ENCODE measurements at regions not wholly inside any gene's neighbourhood (a gene's known extent, or its start where the extent isn't known, plus 50 kb on each side); places are given as distances from the start of the nearest gene placed in this dataset.

- Histone ChIP-seq H3K27ac (no peak overlapping the region), H3K9ac (no peak overlapping the region), H2AFZ (ENCODE audit: low read depth) (no peak overlapping the region), H3K79me2 (ENCODE audit: insufficient read depth, low read depth) (no peaks in the 10 kb centered on the region), H3K27me3 (ENCODE audit: insufficient read depth, low read depth) (no peaks in the 10 kb centered on the region), H4K20me1 (ENCODE audit: insufficient read depth) (no peaks in the 10 kb centered on the region), H3K36me3 (ENCODE audit: insufficient read depth) (no peaks in the 10 kb centered on the region), H3K4me1 (ENCODE audit: low read depth, poor library complexity, severe bottlenecking) (no peaks in the 10 kb centered on the region), H3K4me2 (no peak overlapping the region), H3K4me3 (IDR thresholded peaks at IDR 0.05; ENCODE audit: insufficient read depth, low read depth, low read length) (no peak overlapping the region)
- TF ChIP-seq, protein P1, sequence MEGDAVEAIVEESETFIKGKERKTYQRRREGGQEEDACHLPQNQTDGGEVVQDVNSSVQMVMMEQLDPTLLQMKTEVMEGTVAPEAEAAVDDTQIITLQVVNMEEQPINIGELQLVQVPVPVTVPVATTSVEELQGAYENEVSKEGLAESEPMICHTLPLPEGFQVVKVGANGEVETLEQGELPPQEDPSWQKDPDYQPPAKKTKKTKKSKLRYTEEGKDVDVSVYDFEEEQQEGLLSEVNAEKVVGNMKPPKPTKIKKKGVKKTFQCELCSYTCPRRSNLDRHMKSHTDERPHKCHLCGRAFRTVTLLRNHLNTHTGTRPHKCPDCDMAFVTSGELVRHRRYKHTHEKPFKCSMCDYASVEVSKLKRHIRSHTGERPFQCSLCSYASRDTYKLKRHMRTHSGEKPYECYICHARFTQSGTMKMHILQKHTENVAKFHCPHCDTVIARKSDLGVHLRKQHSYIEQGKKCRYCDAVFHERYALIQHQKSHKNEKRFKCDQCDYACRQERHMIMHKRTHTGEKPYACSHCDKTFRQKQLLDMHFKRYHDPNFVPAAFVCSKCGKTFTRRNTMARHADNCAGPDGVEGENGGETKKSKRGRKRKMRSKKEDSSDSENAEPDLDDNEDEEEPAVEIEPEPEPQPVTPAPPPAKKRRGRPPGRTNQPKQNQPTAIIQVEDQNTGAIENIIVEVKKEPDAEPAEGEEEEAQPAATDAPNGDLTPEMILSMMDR (conservative IDR thresholded peaks at IDR 0.05; ENCODE audit: low read depth, low read length): no peak
These were observed 814.8 kb downstream of the TNS3 start for GRCh38 chr7:46767071-46767470.

DNA sequence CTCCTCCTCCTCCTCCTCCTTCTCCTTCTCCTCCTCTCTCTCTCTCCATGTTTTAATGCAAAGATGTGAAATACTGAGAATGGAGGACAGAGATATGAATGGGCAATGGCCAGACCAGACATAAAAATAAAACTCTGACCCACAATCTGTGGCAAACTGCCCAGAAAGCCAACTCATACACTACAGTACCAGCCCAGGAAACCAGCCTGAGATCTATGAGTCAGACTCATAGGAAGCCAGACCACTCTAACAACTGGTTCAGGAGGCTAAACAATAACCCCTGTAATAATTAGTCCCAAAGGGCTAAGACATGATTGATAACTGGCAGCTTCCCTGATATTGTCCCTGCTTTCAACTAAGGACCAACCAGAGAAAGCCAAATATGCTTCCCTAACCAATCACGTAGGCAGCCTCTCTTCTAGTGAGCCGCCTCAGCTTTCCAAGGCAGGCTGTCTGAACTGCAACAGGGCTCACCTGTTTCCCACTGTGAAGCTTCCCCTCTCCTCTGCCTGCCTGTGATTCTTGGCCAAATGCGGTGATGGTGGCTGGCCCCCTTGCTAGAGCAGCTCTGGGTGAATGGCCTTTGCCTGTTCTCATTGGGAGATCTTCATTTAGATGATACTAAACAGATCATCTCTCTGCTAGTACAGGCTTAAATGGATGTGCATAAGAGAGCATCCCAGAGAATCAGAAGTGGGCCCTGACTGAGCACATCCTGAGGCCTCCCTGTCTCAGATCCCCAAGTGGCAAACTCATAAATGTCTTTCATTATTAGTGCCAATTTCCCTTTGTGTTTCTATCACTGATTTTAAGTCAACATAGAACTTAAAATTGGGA, 817.6 kb downstream of the TNS3 start:
- Histone ChIP-seq H3K4me1 (ENCODE audit: low read depth, poor library complexity, severe bottlenecking) (no peaks in the 10 kb centered on the region), H3K79me2 (ENCODE audit: insufficient read depth, low read depth) (no peaks in the 10 kb centered on the region)

GRCh38 chr7:46763344-46763743, 818.6 kb downstream of the TNS3 start:
- no peak overlapping the region for H3K9ac ChIP-seq
- TF ChIP-seq, protein P1 (conservative IDR thresholded peaks at IDR 0.05; ENCODE audit: low read depth, low read length): no peak
- H3K79me2 ChIP-seq (ENCODE audit: insufficient read depth, low read depth): no peaks in the 10 kb centered on the region
- H3K27me3 ChIP-seq (ENCODE audit: insufficient read depth, low read depth): no peaks in the 10 kb centered on the region
- no peaks in the 10 kb centered on the region for H3K4me1 ChIP-seq (ENCODE audit: low read depth, poor library complexity, severe bottlenecking)
- no peaks in the 10 kb centered on the region for H4K20me1 ChIP-seq (ENCODE audit: insufficient read depth)
- H3K4me2 ChIP-seq: no peak overlapping the region
- H3K4me3 ChIP-seq (IDR thresholded peaks at IDR 0.05; ENCODE audit: insufficient read depth, low read depth, low read length): no peak overlapping the region
- H3K36me3 ChIP-seq (ENCODE audit: insufficient read depth): no peaks in the 10 kb centered on the region
- no peak overlapping the region for H2AFZ ChIP-seq (ENCODE audit: low read depth)
- no peak overlapping the region for H3K27ac ChIP-seq

More for the DNA sequence above, 817.6 kb downstream of the TNS3 start:
- TF ChIP-seq, protein P1 (conservative IDR thresholded peaks at IDR 0.05; ENCODE audit: low read depth, low read length): no peak
- Histone ChIP-seq H3K9ac (no peak overlapping the region), H3K4me3 (IDR thresholded peaks at IDR 0.05; ENCODE audit: insufficient read depth, low read depth, low read length) (no peak overlapping the region), H3K27me3 (ENCODE audit: insufficient read depth, low read depth) (no peaks in the 10 kb centered on the region), H3K36me3 (ENCODE audit: insufficient read depth) (no peaks in the 10 kb centered on the region), H2AFZ (ENCODE audit: low read depth) (no peak overlapping the region), H4K20me1 (ENCODE audit: insufficient read depth) (no peaks in the 10 kb centered on the region), H3K27ac (no peak overlapping the region), H3K4me2 (no peak overlapping the region)

- Histone ChIP-seq H3K4me1 (ENCODE audit: low read depth, poor library complexity, severe bottlenecking) (no peaks in the 10 kb centered on the region), H3K4me2 (no peak overlapping the region), H3K9ac (no peak overlapping the region), H3K36me3 (ENCODE audit: insufficient read depth) (no peaks in the 10 kb centered on the region), H3K79me2 (ENCODE audit: insufficient read depth, low read depth) (no peaks in the 10 kb centered on the region), H2AFZ (ENCODE audit: low read depth) (no peak overlapping the region), H4K20me1 (ENCODE audit: insufficient read depth) (no peaks in the 10 kb centered on the region), H3K4me3 (IDR thresholded peaks at IDR 0.05; ENCODE audit: insufficient read depth, low read depth, low read length) (no peak overlapping the region), H3K27me3 (ENCODE audit: insufficient read depth, low read depth) (no peaks in the 10 kb centered on the region), H3K27ac (no peak overlapping the region)
- TF ChIP-seq, protein P1 (conservative IDR thresholded peaks at IDR 0.05; ENCODE audit: low read depth, low read length): no peak
These were observed 822.0 kb downstream of the TNS3 start for GRCh38 chr7:46759711-46760480.
